Retinal pigment epithelial cell (primary cell): ENCODE measurements at regions not wholly inside any gene's neighbourhood (a gene's known extent, or its start where the extent isn't known, plus 50 kb on each side); places are given as distances from the start of the nearest gene placed in this dataset.

Experiments
- DNase-seq: peaks from one replicate; pipeline ENCODE4 v3.0.0-alpha.2; 2010; ENCODE audit warnings: low read depth
- H3K4me3 ChIP-seq: 2 replicates; pipeline ENCODE4 v1.5.1; 2011; ENCODE audit warnings: mild to moderate bottlenecking, low read length, control low read depth, moderate library complexity
- CTCF ChIP-seq: conservative IDR thresholded peaks from 2 replicates; pipeline ENCODE4 v1.5.1; 2011; ENCODE audit warnings: low read depth, low read length, control low read depth, inconsistent platforms

- DNase-seq, result no peak
- no peak overlapping the region for H3K4me3 ChIP-seq
- no peak for TF ChIP-seq CTCF
These were observed 400.5 kb upstream of the CDH11 start for GRCh38 chr16:65522412-65522811.

- no peak overlapping the region for H3K4me3 ChIP-seq
- DNase-seq, result no peak
- TF ChIP-seq CTCF, result no peak
These were observed 399.9 kb upstream of the CDH11 start for GRCh38 chr16:65521633-65522328.

GRCh38 chr16:65519402-65519801 lies 397.5 kb upstream of the CDH11 start:
- no peak for DNase-seq
- TF ChIP-seq CTCF, result no peak
- H3K4me3 ChIP-seq, result no peak overlapping the region

GRCh38 chr16:65515193-65515592 lies 393.3 kb upstream of the CDH11 start:
- no peak for TF ChIP-seq CTCF
- no peak for DNase-seq
- no peak overlapping the region for H3K4me3 ChIP-seq

GRCh38 chr16:65510850-65511249 lies 389.0 kb upstream of the CDH11 start:
- no peak for TF ChIP-seq CTCF
- no peak overlapping the region for H3K4me3 ChIP-seq
- DNase-seq, result no peak

- H3K4me3 ChIP-seq, result no peak overlapping the region
- no peak for TF ChIP-seq CTCF
These were observed 388.4 kb upstream of the CDH11 start for GRCh38 chr16:65510241-65510640.

DNA sequence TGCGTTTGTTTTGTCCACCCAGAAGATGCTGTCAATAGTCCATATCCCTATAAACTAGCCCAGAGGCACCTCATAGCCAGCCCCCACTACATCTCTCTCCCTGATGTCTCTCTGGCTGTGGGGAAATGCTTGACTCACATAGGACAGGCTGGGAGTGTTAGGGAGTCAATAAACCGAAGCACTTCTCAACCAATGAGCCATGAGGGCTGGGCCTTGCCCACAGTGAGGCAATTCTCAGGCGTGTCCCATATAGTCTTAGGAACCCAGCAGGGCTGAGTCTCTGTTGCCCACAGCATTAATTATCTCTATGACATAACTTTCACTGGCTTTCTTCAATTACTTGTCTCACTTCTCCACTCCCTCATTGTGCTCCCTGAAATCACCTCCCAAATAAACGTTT lies 387.3 kb upstream of the CDH11 start:
- TF ChIP-seq CTCF, result no peak
- H3K4me3 ChIP-seq, result no peak overlapping the region
- DNase-seq, result no peak

More at GRCh38 chr16:65510241-65510640, 388.4 kb upstream of the CDH11 start:
- no peak for DNase-seq
